Esophagus squamous epithelium (tissue), 5 donors: ENCODE measurements at regions not wholly inside any gene's neighbourhood (a gene's known extent, or its start where the extent isn't known, plus 50 kb on each side); places are given as distances from the start of the nearest gene placed in this dataset.

Source experiments
- DNase-seq: peaks from one replicate; lab custom pipeline; 2025; lab: John Stamatoyannopoulos, UW
- H3K27ac ChIP-seq, 4 donors: fragments of 200-600 bp; sonication (generic); one replicate each; pipeline ENCODE4 v1.5.1; 2016 to 2019; ENCODE audit warnings: mild to moderate bottlenecking in 1 of 4
- H3K27me3 ChIP-seq, 4 donors: fragments of 200-600 bp; sonication (generic); 1 replicate in 3 of 4; 2 replicates in 1 of 4; pipeline versions ENCODE4 v1.5.1 to v1.6.0; 2017 to 2021; ENCODE audit warnings: antibody characterized with exemption in 1 of 4
- H3K36me3 ChIP-seq, 3 donors: fragments of 200-600 bp; sonication (generic); one replicate each; pipeline ENCODE4 v1.5.1; 2016 to 2019
- H3K4me1 ChIP-seq, 3 donors: fragments of 200-600 bp; sonication (generic); one replicate each; pipeline ENCODE4 v1.5.1; 2017 to 2019
- H3K4me3 ChIP-seq, 4 donors: fragments of 200-600 bp; sonication (generic); 1 replicate in 3 of 4; 2 replicates in 1 of 4; pipeline ENCODE4 v1.5.1; 2016 to 2019; ENCODE audit warnings: mild to moderate bottlenecking in 2 of 4, moderate library complexity in 1 of 4
- H3K9me3 ChIP-seq, 3 donors: fragments of 200-600 bp; sonication (generic); one replicate each; pipeline ENCODE4 v1.5.1; 2016 to 2019
- CTCF ChIP-seq, 6 experiments: fragments of 450-650 bp in 4 of 6; fragments of 200-600 bp in 2 of 6; sonication (generic) in 2 of 6; IDR thresholded peaks; one replicate each; pipeline ENCODE4 v1.5.1; 2016 to 2019; ENCODE audit warnings: antibody characterized with exemption in 6 of 6, mild to moderate bottlenecking in 4 of 6, moderate library complexity in 4 of 6
- POLR2A ChIP-seq, 4 donors: fragments of 450-650 bp; IDR thresholded peaks; one replicate each; pipeline ENCODE4 v1.6.1; 2017; ENCODE audit warnings: antibody characterized with exemption in 4 of 4, mild to moderate bottlenecking in 4 of 4, moderate library complexity in 3 of 4
- whole genome bisulfite sequencing, 2 donors: methylation state at CpG; one replicate each; pipeline ENCODE4 v1.1.5; 2018; 5-methylcytosine and 5-hydroxymethylcytosine counted together
- intact Hi-C: fragments of 100-400 bp; cut with DNase I; formaldehyde crosslinking; loops from one replicate; pipeline ENCODE4 v1.15.0; 2022
- donor health status: DM: yes; HTN: yes; CAD: no.

DNA sequence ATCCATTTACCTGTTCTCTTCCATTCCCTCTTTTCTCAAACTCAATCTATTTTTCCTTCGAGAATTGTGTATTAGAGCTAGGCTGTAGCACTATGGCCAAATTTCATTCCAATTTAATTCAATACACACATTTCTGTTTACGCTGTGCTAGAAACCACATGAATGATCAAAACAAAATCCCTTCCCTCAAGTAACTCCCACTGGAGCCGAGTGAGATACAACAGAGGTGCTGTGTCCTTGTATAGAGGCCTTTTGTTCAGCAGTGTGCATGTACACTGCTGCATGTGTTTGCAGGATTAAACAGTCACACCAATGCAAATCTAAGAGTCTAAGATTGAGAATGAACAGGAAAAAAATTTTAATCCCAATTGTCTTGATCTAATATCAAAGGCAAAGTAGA, 734.2 kb downstream of the RAPGEF2 start:
- TF ChIP-seq CTCF (IDR thresholded peaks at IDR 0.05) (no peak), POLR2A (IDR thresholded peaks at IDR 0.05) (no peak)
- 49 to 55% methylated on average over 3 of the region's 3 CpGs for WGBS, 2 donors
- no peak for DNase-seq
- Histone ChIP-seq H3K27me3 (no peaks in the 10 kb centered on the region), H3K9me3 (no peaks in the 10 kb centered on the region), H3K4me1 (no peaks in the 10 kb centered on the region), H3K36me3 (no peaks in the 10 kb centered on the region), H3K4me3 (no peak overlapping the region), H3K27ac (no peak overlapping the region)
- intact Hi-C loops, result no loop called here

GRCh38 chr4:159855731-159856130, 752.9 kb downstream of the RAPGEF2 start:
- H3K27ac ChIP-seq, result no peak overlapping the region
- no peaks in the 10 kb centered on the region for H3K27me3 ChIP-seq
- H3K4me1 ChIP-seq, result no peaks in the 10 kb centered on the region
- no peaks in the 10 kb centered on the region for H3K36me3 ChIP-seq
- H3K4me3 ChIP-seq, result no peak overlapping the region
- TF ChIP-seq CTCF (IDR thresholded peaks at IDR 0.05), result no peak
- TF ChIP-seq POLR2A (IDR thresholded peaks at IDR 0.05), result no peak
- WGBS, 2 donors, result 20 to 29% methylated on average over 1 of the region's 1 CpG
- intact Hi-C loops, result no loop called here
- no peaks in the 10 kb centered on the region for H3K9me3 ChIP-seq
- DNase-seq, result no peak

- no peaks in the 10 kb centered on the region for H3K36me3 ChIP-seq
- intact Hi-C loops, result no loop called here
- DNase-seq, result no peak
- H3K27ac ChIP-seq, result no peak overlapping the region
- WGBS, 2 donors, result 27 to 38% methylated on average over 4 to 5 of the region's 5 CpGs
- H3K27me3 ChIP-seq, result no peaks in the 10 kb centered on the region
- TF ChIP-seq POLR2A (IDR thresholded peaks at IDR 0.05) (no peak), CTCF (IDR thresholded peaks at IDR 0.05) (no peak)
- H3K4me3 ChIP-seq, result no peak overlapping the region
- no peaks in the 10 kb centered on the region for H3K9me3 ChIP-seq
- no peaks in the 10 kb centered on the region for H3K4me1 ChIP-seq
Measured at GRCh38 chr4:159856451-159856850, 753.6 kb downstream of the RAPGEF2 start.

DNA sequence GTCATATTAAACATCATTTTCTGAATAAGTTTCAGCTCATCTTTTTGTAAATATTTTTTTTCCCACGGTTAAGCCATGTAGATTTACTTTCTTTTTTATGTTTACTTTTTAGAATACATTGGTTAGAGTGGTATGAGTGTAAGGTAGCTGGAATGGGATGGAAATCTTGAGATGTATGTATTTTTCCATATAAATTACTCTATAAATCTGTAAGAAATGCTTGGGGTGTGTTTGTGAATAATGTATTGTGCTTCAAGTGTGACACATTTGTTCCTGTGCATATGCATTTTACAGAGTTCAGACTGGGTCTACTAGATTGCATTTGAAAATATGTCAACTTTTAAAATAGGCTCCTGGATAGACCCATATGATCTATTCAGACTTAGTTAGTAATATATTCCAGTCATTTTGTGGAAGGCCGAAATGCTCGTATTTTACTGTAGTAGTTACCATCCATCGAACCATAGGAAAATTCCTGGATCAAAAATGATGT, 756.8 kb downstream of the RAPGEF2 start:
- Histone ChIP-seq H3K9me3 (no peaks in the 10 kb centered on the region), H3K27ac (no peak overlapping the region), H3K27me3 (no peaks in the 10 kb centered on the region), H3K4me1 (no peaks in the 10 kb centered on the region), H3K4me3 (no peak overlapping the region), H3K36me3 (no peaks in the 10 kb centered on the region)
- DNase-seq, result no peak
- intact Hi-C loops, result no loop called here
- 80% methylated on average over 4 of the region's 4 CpGs for WGBS, 2 donors
- TF ChIP-seq CTCF (IDR thresholded peaks at IDR 0.05), result no peak
- no peak for TF ChIP-seq POLR2A (IDR thresholded peaks at IDR 0.05)

DNA sequence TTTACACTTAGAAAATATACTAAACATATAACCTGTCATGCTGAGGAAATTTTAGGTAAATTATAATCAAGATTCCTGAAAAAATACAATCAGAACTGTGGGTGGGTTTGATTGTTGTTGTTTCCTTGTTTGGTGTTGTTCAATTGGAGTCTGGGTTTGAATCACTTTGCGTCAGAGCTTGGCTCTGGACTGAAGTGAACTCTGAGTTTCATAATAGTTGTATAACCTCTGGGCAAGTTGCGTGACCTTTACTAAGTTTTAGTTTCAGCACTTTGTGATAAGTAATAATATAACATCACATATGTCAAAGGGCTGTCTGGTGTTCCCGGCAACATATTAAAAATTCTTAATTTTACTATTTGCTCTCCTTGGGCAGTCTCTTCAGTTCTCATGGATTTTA, 758.1 kb downstream of the RAPGEF2 start:
- Histone ChIP-seq H3K4me1 (no peaks in the 10 kb centered on the region), H3K9me3 (no peaks in the 10 kb centered on the region), H3K36me3 (no peaks in the 10 kb centered on the region), H3K27me3 (no peaks in the 10 kb centered on the region), H3K4me3 (no peak overlapping the region), H3K27ac (no peak overlapping the region)
- DNase-seq, result no peak
- intact Hi-C loops, result no loop called here
- no peak for TF ChIP-seq POLR2A (IDR thresholded peaks at IDR 0.05)
- 82 to 85% methylated on average over 3 of the region's 3 CpGs for WGBS, 2 donors

GRCh38 chr4:159864337-159864736, 761.5 kb downstream of the RAPGEF2 start:
- Histone ChIP-seq H3K36me3 (no peaks in the 10 kb centered on the region), H3K9me3 (no peaks in the 10 kb centered on the region), H3K4me1 (no peaks in the 10 kb centered on the region), H3K27me3 (no peaks in the 10 kb centered on the region), H3K27ac (no peak overlapping the region), H3K4me3 (no peak overlapping the region)
- TF ChIP-seq POLR2A (IDR thresholded peaks at IDR 0.05) (no peak), CTCF (IDR thresholded peaks at IDR 0.05) (no peak)
- 58 to 63% methylated on average over 3 of the region's 3 CpGs for WGBS, 2 donors
- no peak for DNase-seq
- intact Hi-C loops, result no loop called here
